Body of pancreas (tissue), 4 donors: ENCODE measurements at regions not wholly inside any gene's neighbourhood (a gene's known extent, or its start where the extent isn't known, plus 50 kb on each side); places are given as distances from the start of the nearest gene placed in this dataset.

Experiments used
- ATAC-seq: fragments of 150-250 bp; one replicate; pipeline ENCODE4 v1.9.1; 2016
- DNase-seq, 4 donors: peaks; one replicate each; pipeline ENCODE4 v3.0.0-alpha.2; 2019
- H3K27ac ChIP-seq, 4 donors: fragments of 200-600 bp; sonication (generic); 1 replicate in 3 of 4; 2 replicates in 1 of 4; pipeline versions ENCODE4 v1.5.1 to v1.6.1; 2016 to 2019; ENCODE audit warnings: mild to moderate bottlenecking in 1 of 4, mixed read lengths in 1 of 4, moderate library complexity in 1 of 4
- H3K27me3 ChIP-seq, 2 donors: fragments of 200-600 bp; sonication (generic); one replicate each; pipeline ENCODE4 v1.6.0; 2016; ENCODE audit warnings: mild to moderate bottlenecking in 1 of 2
- H3K36me3 ChIP-seq, 2 donors: fragments of 200-600 bp; sonication (generic); replicated peaks in 1 of 2; 2 replicates each; pipeline ENCODE4 v1.5.1; 2016; ENCODE audit warnings: low read depth in 2 of 2; ENCODE audit not compliant: insufficient read depth in 1 of 2
- H3K4me1 ChIP-seq: fragments of 200-600 bp; sonication (generic); one replicate; pipeline ENCODE4 v1.6.0; 2016
- H3K4me3 ChIP-seq, 2 donors: fragments of 200-600 bp; sonication (generic); 1 replicate in 1 of 2; 2 replicates in 1 of 2; pipeline ENCODE4 v1.5.1; 2016 to 2019
- H3K9me3 ChIP-seq, 3 donors: fragments of 200-600 bp; sonication (generic); 1 replicate in 2 of 3; 2 replicates in 1 of 3; pipeline ENCODE4 v1.5.1; 2016
- POLR2A ChIP-seq, 3 donors: fragments of 450-650 bp; IDR thresholded peaks; one replicate each; pipeline ENCODE4 v1.6.1; 2016; ENCODE audit warnings: antibody characterized with exemption in 3 of 3, mild to moderate bottlenecking in 2 of 3
- WGBS, 2 donors: methylation state at CpG; one replicate each; pipeline ENCODE4 v1.1.5; 2017; 5-methylcytosine and 5-hydroxymethylcytosine counted together
- intact Hi-C: fragments of 100-400 bp; cut with DNase I; formaldehyde crosslinking; loops from one replicate; pipeline ENCODE4 v1.15.1; 2023
- TF ChIP-seq, protein P1 (sequence below), 7 experiments: fragments of 450-650 bp in 4 of 7; fragments of 200-600 bp in 3 of 7; sonication (generic) in 3 of 7; IDR thresholded peaks; one replicate each; pipeline ENCODE4 v1.5.1; 2016 to 2019; ENCODE audit warnings: antibody characterized with exemption in 7 of 7

DNA sequence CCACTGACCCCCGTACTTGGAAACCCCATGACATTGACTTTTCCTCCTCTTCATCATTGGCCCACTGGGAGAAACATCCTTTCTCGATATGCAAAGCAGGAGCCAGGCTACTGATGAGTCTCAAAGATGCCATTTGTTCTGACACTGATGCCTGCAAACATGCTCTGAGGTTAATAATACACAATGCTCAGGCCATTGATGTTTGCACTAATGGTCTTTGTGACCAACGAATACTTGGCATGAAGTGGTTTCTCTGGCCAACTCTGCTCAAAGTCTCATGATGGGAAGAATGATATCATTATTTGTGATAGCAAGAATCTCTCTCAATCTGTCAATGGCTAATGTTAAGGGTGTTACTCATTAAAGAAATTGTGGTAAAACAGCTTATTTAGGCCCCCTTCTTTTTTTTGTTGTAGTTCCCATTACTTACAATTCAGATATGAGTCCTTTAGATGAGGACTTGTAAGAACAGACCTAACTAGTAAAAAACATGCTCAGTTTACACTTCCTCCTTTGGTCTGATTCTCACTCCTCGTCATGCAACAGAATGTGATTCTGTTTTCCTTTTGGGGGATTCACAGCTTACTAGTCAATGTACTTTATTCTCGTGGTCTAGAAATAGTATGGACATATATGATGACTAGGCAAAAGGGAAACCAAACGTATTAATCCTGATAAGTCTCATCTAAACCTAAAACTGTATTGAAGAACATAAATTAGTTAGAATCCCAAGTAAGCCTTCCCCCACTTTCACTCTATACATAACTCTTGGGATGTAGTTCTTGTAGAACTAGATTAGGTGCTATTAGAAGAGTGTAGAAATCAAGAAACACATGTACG, 488.8 kb upstream of the DPPA4 start:
- DNase-seq (no peak), ATAC-seq (no peak)
- H3K4me3 ChIP-seq, result no peak overlapping the region
- no peak overlapping the region for H3K27ac ChIP-seq
- intact Hi-C loops, result no loop called here
- H3K4me1 ChIP-seq, result no peaks in the 10 kb centered on the region
- H3K27me3 ChIP-seq, result no peaks in the 10 kb centered on the region
- 50 to 53% methylated on average over 7 of the region's 7 CpGs for WGBS, 2 donors
- H3K36me3 ChIP-seq, result no peaks in the 10 kb centered on the region
- no peaks in the 10 kb centered on the region for H3K9me3 ChIP-seq
- TF ChIP-seq, protein P1, sequence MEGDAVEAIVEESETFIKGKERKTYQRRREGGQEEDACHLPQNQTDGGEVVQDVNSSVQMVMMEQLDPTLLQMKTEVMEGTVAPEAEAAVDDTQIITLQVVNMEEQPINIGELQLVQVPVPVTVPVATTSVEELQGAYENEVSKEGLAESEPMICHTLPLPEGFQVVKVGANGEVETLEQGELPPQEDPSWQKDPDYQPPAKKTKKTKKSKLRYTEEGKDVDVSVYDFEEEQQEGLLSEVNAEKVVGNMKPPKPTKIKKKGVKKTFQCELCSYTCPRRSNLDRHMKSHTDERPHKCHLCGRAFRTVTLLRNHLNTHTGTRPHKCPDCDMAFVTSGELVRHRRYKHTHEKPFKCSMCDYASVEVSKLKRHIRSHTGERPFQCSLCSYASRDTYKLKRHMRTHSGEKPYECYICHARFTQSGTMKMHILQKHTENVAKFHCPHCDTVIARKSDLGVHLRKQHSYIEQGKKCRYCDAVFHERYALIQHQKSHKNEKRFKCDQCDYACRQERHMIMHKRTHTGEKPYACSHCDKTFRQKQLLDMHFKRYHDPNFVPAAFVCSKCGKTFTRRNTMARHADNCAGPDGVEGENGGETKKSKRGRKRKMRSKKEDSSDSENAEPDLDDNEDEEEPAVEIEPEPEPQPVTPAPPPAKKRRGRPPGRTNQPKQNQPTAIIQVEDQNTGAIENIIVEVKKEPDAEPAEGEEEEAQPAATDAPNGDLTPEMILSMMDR (IDR thresholded peaks at IDR 0.05), result no peak
- no peak for TF ChIP-seq POLR2A (IDR thresholded peaks at IDR 0.05)

DNA sequence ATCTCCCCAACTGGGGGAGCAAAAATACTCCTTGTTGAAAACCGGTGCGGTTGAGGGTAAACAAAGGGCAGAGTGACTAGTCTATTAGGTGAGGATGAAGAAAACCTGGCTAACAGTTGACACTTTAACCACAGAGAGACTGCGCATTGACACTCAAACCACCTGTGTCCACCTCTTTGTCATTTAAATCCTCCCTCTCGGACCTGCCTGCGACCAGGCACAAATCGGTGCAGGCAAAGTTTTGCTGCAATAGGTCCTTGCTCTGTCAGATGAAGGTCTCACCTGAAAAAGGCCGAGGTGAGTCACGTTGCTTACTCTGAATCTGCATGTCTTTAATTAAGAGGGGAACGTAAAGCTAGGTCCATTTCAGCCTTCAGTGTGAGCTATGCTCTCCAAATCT, 494.1 kb upstream of the DPPA4 start:
- 34 to 42% methylated on average over 9 of the region's 9 CpGs for WGBS, 2 donors
- no peak overlapping the region for H3K27ac ChIP-seq
- no peaks in the 10 kb centered on the region for H3K36me3 ChIP-seq
- ATAC-seq (no peak), DNase-seq (no peak)
- intact Hi-C loops, result no loop called here
- H3K4me1 ChIP-seq, result no peaks in the 10 kb centered on the region
- H3K9me3 ChIP-seq, result no peaks in the 10 kb centered on the region
- no peak for TF ChIP-seq POLR2A (IDR thresholded peaks at IDR 0.05)
- TF ChIP-seq, protein P1 (IDR thresholded peaks at IDR 0.05), result no peak
- no peak overlapping the region for H3K4me3 ChIP-seq
- H3K27me3 ChIP-seq, result no peaks in the 10 kb centered on the region

DNA sequence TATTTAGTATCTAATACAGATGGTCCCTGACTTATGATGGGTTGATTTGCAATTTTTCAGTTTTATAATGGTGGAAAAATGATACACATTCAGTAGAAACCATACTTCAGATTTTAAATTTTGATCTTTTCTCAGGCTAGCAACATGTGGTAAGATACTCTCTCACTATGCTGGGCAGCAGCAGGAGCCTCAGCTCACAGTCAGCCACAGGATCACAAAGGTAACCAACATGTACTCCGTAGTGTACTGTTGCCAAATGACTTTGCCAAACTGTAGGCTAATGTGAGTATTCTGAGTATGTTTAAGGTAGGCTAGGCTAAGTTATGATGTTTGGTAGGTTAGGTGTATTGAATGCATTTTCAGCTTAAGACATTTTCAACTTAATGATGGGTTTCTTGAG, 498.6 kb upstream of the DPPA4 start:
- ATAC-seq (no peak), DNase-seq (no peak)
- Histone ChIP-seq H3K4me3 (no peak overlapping the region), H3K36me3 (no peaks in the 10 kb centered on the region), H3K27me3 (no peaks in the 10 kb centered on the region), H3K9me3 (no peaks in the 10 kb centered on the region), H3K4me1 (no peaks in the 10 kb centered on the region), H3K27ac (no peak overlapping the region)
- intact Hi-C loops, result no loop called here
- 50 to 57% methylated on average over 1 of the region's 1 CpG for WGBS, 2 donors
- TF ChIP-seq, protein P1 (IDR thresholded peaks at IDR 0.05), result no peak
- TF ChIP-seq POLR2A (IDR thresholded peaks at IDR 0.05), result no peak

DNA sequence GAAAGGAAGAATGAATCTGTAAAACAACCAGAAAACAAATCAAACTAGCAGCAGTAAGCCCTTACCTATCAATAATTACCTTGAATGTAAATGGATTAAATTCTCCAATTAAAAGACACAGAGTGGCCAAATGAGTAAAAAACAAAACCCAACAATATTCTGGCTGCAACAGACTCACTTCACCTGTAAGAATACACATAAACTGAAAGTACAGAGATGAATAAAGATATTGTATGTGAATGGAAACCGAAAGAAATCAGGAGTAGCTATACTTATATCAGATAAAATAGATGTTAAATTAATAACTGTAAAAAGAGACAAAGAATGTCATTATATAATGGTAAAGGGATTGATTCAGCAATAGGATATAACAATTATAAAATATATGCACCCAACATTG, 514.5 kb upstream of the DPPA4 start:
- no peak for DNase-seq
- Histone ChIP-seq H3K9me3 (peaks cover 0 to 7% (median 0%) of the 10 kb centered on the region in 3 donors), H3K27me3 (no peaks in the 10 kb centered on the region), H3K36me3 (no peaks in the 10 kb centered on the region), H3K27ac (no peak overlapping the region), H3K4me3 (no peak overlapping the region), H3K4me1 (no peaks in the 10 kb centered on the region)
- WGBS, 2 donors, result 70 to 79% methylated on average over 1 of the region's 1 CpG
- intact Hi-C loops, result no loop called here
- TF ChIP-seq, protein P1 (IDR thresholded peaks at IDR 0.05), result no peak
- no peak for TF ChIP-seq POLR2A (IDR thresholded peaks at IDR 0.05)
- no peak for ATAC-seq

DNA sequence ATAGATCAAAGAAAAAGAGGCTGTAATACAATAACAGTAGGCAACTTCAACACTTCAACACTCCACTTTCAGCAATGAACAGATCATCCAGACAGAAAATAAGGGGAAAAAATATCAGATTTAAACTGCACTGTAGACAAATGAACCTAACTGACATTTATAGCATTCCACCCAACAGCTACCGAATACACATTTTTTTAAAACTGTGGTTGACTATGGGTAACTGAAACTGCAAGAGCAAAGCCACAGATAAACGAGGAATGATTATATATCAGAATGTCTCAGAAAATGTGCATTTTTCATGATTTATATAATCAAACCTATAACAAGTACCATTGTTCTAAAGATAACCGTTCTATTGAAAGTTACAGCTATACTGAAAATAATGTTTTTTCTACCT, 514.9 kb upstream of the DPPA4 start:
- 60 to 63% methylated on average over 3 of the region's 3 CpGs for WGBS, 2 donors
- no peak for DNase-seq
- TF ChIP-seq, protein P1 (IDR thresholded peaks at IDR 0.05), result no peak
- TF ChIP-seq POLR2A (IDR thresholded peaks at IDR 0.05), result no peak

More for the DNA sequence above, 514.9 kb upstream of the DPPA4 start:
- H3K36me3 ChIP-seq, result no peaks in the 10 kb centered on the region
- H3K4me1 ChIP-seq, result no peaks in the 10 kb centered on the region
- H3K27ac ChIP-seq, result no peak overlapping the region
- H3K9me3 ChIP-seq, result peaks cover 0 to 7% (median 0%) of the 10 kb centered on the region in 3 donors
- no peak overlapping the region for H3K4me3 ChIP-seq
- intact Hi-C loops, result no loop called here
- no peaks in the 10 kb centered on the region for H3K27me3 ChIP-seq
- no peak for ATAC-seq
